ENCODE measurements at regions not wholly inside any gene's neighbourhood (a gene's known extent, or its start where the extent isn't known, plus 50 kb on each side); places are given as distances from the start of the nearest gene placed in this dataset.

DNA sequence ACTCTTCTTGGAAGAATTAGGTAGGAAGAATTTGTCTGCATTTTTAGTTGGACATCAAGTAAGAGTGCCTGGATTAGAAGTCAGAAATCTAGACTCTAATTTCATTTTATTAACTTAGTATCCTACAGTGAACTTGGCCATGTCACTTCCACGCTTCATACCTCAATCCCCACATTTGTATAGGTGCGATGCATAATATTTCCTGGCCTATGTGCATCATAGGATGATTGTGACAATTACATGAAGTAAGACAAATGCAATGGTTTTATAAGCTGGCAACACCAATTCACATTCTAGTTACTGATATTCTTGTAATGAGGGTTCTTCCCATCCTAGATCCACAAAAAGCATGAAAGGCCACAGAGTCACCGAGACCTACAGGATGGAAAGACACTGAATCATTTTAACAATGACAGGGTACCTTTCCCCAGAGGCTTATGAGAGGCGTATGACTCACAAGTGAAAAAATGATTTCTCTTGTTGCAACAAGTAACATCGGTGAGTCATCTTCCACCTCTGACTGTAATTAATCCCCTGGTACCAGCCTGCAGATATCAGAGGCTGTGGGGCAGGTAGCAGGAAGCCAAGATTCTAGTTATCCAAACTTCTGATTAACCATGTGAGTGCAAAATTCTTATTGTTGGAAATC, 56.0 kb upstream of the OR5AK2 start:
- DNase-seq, result no peak

DNA sequence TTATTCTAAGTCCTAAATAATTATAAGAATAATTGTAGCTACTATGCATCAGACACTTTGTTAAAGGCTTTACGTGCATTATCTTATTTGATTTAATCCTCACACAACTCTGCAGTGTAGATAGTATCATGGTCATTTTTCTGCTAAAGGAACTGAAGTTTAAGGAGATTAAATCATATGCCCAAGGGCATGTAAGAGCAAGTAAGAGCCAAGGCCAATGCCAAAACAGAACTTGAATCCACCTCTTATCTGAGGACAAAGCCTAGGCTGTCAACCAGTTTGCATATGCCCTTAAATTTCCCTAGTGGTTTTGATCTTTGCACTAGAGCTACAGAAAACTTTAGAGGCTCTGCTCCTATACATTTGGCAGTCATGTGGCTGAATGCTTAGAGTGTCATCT, 65.6 kb upstream of the OR5AK2 start:
- no peak for DNase-seq

- no peak for DNase-seq
Measured at GRCh38 chr11:56922421-56922820, 66.3 kb upstream of the OR5AK2 start.

DNA sequence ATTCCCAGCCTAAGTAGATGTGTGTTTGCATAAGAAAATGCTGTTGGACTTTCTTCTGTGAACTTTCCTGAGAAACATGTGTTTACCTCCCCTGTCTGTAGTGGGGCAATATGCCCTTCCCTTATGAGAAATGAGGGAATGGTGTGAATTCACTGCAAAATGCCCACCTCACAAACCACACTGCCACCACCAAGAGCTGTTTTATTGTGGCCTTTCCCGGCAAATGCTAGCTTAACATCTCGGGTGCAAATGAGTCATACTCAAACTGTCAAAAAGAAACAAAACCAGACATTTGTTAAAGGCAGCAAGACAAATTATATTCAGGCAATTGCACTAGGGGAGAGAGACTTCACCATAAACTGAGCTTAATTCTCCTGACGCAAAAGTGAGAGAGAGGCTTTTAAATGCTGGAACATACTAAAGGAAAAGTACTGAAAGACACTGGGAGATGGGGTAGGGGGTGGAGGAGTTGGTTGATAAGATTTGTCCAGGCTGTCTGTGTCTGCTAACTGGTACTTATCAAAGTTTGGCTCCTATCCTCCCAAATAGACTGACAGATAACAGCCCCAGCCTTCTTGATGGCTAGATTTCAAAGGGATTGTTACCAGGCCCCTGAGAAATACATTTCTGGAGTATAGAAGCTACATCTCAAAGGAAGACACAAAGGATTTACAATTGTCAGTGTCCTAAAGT, 70.9 kb upstream of the OR5AK2 start:
- DNase-seq, result no peak

- DNase-seq, result no peak
Measured at GRCh38 chr11:56916587-56916986, 72.1 kb upstream of the OR5AK2 start.

DNA sequence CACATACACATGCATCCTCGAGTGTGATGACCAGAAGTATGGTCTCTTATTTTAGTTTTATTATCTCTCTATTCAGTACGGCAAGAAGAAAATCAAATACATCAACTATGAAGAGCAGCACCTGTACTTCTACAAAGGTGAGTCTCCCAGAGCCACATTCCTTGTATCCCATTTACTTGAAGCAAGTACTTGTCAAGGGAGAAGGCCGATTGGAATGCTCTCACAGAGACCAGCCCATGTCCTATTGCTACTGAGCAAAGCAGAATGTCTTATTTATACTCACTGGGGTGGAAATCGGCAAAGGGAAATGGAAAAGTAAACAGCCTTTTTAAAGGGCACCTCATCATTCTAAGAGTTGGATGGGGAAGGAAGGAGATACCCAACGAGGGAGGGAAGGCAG, 72.6 kb upstream of the OR5AK2 start:
- DNase-seq, result no peak

GRCh38 chr11:56911312-56911711, 77.4 kb upstream of the OR5AK2 start:
- DNase-seq, result no peak

- no peak for DNase-seq
Measured at GRCh38 chr11:56910785-56911184, 77.9 kb upstream of the OR5AK2 start.

DNA sequence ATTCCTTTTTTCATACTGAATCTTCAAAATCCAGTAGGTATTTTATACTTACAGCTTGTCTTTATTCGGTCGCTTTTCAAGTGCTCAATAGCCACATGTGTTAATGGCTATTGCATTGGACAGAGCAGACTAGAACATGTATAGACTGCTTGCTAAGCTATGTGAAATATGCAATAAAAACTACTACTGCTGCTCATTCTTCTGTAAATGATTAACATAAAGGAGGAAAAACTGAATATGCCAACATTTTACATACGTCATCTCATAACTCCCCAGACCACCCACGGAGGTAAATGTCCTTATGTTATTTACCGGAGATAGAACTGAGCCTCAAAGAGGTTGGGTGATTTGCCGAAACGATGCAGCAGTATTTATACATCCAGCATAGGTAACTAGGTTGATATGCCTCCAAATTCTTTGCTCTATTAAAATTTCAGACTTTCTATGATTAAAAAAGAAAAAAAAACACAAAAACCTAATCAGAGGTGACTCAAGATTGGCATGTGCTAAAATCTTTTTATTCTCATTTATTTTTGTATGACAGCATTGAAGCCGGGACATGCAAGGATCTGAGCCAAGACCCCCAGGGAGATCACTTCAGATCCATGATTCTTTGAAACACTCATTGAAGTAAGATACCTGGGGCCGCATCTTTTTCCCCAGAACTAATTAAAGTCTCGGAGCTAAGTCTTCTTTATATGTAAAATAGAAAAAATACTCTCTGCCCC, 78.5 kb upstream of the OR5AK2 start:
- no peak for DNase-seq

DNA sequence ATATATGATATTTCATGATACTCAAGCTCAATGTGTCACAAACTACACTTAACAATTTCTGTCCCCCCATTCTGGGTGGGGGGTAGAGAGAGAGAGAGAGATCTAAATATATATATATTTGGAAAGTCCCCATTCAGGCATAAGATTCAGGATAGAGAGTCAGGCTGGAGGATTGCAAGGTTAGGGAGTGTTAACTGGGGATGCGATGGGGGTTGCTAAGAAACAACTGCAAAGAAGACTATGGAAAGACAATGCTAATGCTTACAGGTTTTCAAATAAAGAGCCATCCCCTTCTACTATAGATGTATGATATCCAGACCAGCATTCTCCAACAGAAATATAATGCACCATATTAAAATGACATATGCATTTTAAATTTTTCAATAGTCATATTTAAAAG, 79.2 kb upstream of the OR5AK2 start:
- no peak for DNase-seq

DNA sequence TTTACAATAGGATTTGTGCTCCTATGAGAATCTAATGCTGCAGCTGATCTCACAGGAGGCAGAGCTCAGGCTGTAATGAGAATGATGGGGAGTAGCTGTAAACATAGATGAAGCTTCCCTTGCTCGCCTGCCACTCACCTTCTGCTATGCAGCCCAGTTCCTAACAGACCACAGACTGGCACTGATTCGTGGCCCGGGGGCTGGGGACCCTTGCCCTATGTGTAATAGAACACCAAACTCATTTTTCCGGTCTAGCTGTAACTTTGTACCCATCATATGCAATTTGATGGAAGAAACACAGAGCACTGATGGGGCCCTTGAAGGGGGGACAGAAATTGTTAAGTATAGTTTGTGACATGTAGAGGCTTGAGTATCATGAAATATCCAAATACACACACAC, 79.6 kb upstream of the OR5AK2 start:
- no peak for DNase-seq

DNA sequence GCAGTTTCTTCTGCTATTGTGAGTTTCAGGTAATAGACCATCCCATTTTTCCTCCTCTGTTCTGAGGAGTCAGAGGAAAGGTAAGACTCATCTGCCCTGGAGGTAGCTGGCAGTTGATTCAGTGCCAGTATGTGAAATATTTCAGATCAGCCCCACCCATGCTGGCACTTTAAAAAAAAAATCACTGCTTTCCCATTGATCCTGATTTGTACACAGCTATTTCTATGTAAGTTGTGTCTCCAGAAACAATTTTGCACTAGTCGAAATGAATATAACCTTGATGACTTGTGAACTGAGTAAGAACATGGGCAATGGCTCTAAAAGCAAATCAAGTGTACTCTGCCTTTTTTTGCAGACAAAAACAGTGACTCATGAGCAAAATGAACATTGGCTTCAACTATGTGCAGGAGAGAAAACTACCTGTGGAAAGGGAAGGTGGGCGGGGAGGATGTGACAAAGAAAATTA, 82.0 kb upstream of the OR5AK2 start:
- DNase-seq, result no peak

- no peak for DNase-seq
Measured at GRCh38 chr11:56905936-56906335, 82.8 kb upstream of the OR5AK2 start.

DNA sequence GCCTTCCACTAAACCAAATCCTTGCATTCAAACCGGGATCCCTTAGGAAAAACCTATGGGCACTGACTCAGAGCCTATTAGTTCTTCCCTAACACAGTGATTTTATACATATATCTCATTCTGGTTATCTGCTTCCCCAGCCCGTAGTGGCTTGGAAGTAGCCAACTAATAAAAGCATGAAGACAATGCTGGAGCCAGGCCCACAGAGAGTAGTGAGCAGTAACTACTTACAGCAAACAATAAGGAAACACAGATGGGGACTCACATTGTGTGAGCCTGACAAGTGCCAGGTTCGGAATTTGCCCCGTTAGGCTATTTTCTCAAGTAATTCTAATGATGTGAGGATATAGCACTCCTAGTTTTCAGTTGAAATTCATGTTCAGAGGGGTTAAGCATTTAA, 83.3 kb upstream of the OR5AK2 start:
- DNase-seq, result no peak

GRCh38 chr11:56898856-56899255, 89.9 kb upstream of the OR5AK2 start:
- DNase-seq, result no peak

- DNase-seq, result no peak
Measured at GRCh38 chr11:56890584-56891305, 98.0 kb upstream of the OR5AK2 start.

DNA sequence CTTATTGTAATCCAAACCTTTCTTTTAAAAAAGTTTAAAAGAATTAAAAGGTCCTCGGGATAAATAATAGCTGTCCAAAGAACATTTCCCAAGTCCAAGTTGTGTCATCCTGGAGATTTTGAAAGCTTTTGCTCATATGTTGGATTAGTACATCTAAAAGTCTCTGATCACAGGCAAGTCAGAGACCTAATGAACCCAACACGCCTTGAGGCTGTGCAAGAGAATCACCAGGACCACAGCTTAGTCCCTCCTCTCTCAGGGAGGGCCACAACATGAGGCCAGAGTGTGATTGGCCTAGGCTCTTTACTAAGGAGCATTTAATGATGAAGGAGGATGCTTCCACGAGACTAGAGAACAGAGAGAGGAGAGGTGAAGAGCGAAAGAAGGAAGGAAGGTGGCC, 98.7 kb upstream of the OR5AK2 start:
- no peak for DNase-seq

GRCh38 chr11:56887940-56888339, 100.8 kb upstream of the OR5AK2 start:
- DNase-seq, result no peak

DNA sequence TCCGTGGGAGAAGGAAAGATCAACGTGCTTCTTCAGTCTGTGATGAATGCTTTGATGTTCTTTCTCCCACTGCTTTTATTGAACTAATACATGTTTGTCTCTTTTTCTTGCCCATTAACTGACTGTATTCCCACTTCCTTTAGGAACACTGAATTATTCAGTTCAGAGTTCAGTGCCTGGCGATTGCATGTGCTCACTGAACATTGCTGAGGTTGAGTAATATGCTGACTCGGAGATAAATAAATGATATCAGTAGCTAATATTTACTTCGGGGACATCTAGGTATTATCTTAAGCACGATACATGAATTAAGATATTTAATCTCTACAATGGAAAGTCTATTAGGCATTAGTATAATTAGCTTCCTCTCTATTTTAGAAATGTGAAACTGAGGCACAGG, 102.3 kb upstream of the OR5AK2 start:
- DNase-seq, result no peak

DNA sequence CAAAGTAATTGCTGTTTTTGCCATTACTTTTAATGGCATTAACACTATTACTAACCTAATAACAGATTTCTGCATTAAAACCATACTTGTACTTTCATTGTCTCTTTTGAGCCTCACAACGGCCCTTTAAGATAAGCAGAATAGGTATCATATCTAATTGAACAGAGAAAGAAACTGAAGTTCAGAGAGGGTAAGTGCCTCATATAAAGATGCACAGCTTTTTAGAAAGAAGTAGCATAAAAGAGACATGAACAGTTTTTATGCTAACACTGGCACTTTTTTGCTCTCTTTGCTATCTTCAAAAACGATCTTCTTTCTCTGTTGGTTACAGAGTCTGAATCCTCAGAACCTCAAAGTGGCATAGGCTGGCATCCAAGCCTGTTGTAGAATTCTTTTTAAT, 102.9 kb upstream of the OR5AK2 start:
- no peak for DNase-seq

- no peak for DNase-seq
Measured at GRCh38 chr11:56885177-56885576, 103.5 kb upstream of the OR5AK2 start.

GRCh38 chr11:56883371-56883987, 105.2 kb upstream of the OR5AK2 start:
- DNase-seq, result no peak

Measured in CD4-positive, alpha-beta T cell treated with Interleukin-17A for 4 hours (primary cell).